HEK293 (cell line): ENCODE measurements at regions not wholly inside any gene's neighbourhood (a gene's known extent, or its start where the extent isn't known, plus 50 kb on each side); places are given as distances from the start of the nearest gene placed in this dataset.
"Not testable (repeated sequence)": the region's sequence is repeated elsewhere in the genome, so short reads cannot be mapped to it uniquely, and the experiment has no call there.

Experiments used
- CTCF ChIA-PET: fragments of 350-600 bp; formaldehyde crosslinking; extraction: SDS; loops from one replicate; lab custom pipeline; 2021; ENCODE audit warnings: antibody characterized with exemption; lab: Yijun Ruan, JAX
- POLR2A ChIA-PET: fragments of 300-600 bp; formaldehyde crosslinking; extraction: SDS; loops from one replicate; lab custom pipeline; 2020; ENCODE audit warnings: antibody characterized with exemption, inconsistent platforms; lab: Yijun Ruan, JAX
- H3K27ac ChIP-seq: fragments of 200-500 bp; sonication (Bioruptor generic); 2 replicates; pipeline ENCODE4 v1.5.1; 2014; ENCODE audit warnings: low read depth, low read length, control low read depth, inconsistent platforms; ENCODE audit errors: extremely low read depth
- H3K36me3 ChIP-seq, 2 experiments: fragments of 200-500 bp in 1 of 2; sonication (Bioruptor generic) in 1 of 2; 1 replicate in 1 of 2; 2 replicates in 1 of 2; pipeline ENCODE4 v1.5.1; 2014 to 2017; ENCODE audit warnings: inconsistent platforms in 2 of 2, low read length in 2 of 2; ENCODE audit not compliant: control insufficient read depth in 2 of 2, insufficient read depth in 1 of 2
- H3K4me1 ChIP-seq: fragments of 200-500 bp; sonication (Bioruptor generic); 2 replicates; pipeline ENCODE4 v1.5.1; 2014; ENCODE audit warnings: mild to moderate bottlenecking, low read length, inconsistent platforms; ENCODE audit not compliant: control insufficient read depth, insufficient read depth
- H3K4me3 ChIP-seq: 2 replicates; pipeline ENCODE4 v1.5.1; 2011; ENCODE audit warnings: low read depth, mild to moderate bottlenecking, control low read depth, low read length, moderate library complexity
- H3K9me3 ChIP-seq: fragments of 200-500 bp; sonication (Bioruptor generic); 2 replicates; pipeline ENCODE4 v1.5.1; 2014; ENCODE audit warnings: low read depth, low read length, inconsistent platforms; ENCODE audit not compliant: control insufficient read depth, insufficient read depth
- GLIS1 ChIP-seq: fragments of 450-650 bp; formaldehyde crosslinking; IDR thresholded peaks from 2 replicates; pipeline ENCODE4 v1.5.1; 2016; ENCODE audit warnings: missing biosample characterization, missing genetic modification characterization
- KLF8 ChIP-seq: fragments of 450-650 bp; formaldehyde crosslinking; IDR thresholded peaks from 2 replicates; pipeline ENCODE4 v1.5.1; 2016; ENCODE audit warnings: missing biosample characterization, missing genetic modification characterization
- RBAK ChIP-seq: fragments of 450-650 bp; formaldehyde crosslinking; IDR thresholded peaks from 2 replicates; pipeline ENCODE4 v1.5.1; 2016; ENCODE audit warnings: missing biosample characterization, missing genetic modification characterization
- YY2 ChIP-seq: fragments of 450-650 bp; formaldehyde crosslinking; IDR thresholded peaks from 2 replicates; pipeline ENCODE4 v1.5.1; 2016; ENCODE audit warnings: missing biosample characterization, missing genetic modification characterization
- ZBTB17 ChIP-seq: fragments of 450-650 bp; formaldehyde crosslinking; IDR thresholded peaks from 2 replicates; pipeline ENCODE4 v1.5.1; 2016; ENCODE audit warnings: missing biosample characterization, missing genetic modification characterization
- ZBTB6 ChIP-seq: fragments of 450-650 bp; formaldehyde crosslinking; IDR thresholded peaks from 2 replicates; pipeline ENCODE4 v1.5.1; 2017; ENCODE audit warnings: missing biosample characterization, missing genetic modification characterization
- ZNF239 ChIP-seq: fragments of 450-650 bp; formaldehyde crosslinking; IDR thresholded peaks from 2 replicates; pipeline ENCODE4 v1.5.1; 2016; ENCODE audit warnings: missing biosample characterization, missing genetic modification characterization
- ZNF274 ChIP-seq, 2 experiments: fragments of 200-500 bp in 1 of 2; fragments of 450-650 bp in 1 of 2; sonication (Bioruptor generic) in 1 of 2; formaldehyde crosslinking in 1 of 2; IDR thresholded peaks; 2 replicates each; pipeline versions ENCODE4 v1.5.1 to v1.6.1; 2014 to 2016; ENCODE audit warnings: borderline replicate concordance in 1 of 2, inconsistent platforms in 1 of 2, low read length in 1 of 2, missing biosample characterization in 1 of 2, missing genetic modification characterization in 1 of 2
- ZNF311 ChIP-seq: fragments of 450-650 bp; formaldehyde crosslinking; IDR thresholded peaks from 2 replicates; pipeline ENCODE4 v1.5.1; 2017; ENCODE audit warnings: missing biosample characterization, missing genetic modification characterization, borderline replicate concordance
- ZNF366 ChIP-seq: fragments of 450-650 bp; formaldehyde crosslinking; conservative IDR thresholded peaks from 2 replicates; pipeline ENCODE4 v1.5.1; 2016; ENCODE audit warnings: missing biosample characterization, missing genetic modification characterization
- ZNF501 ChIP-seq: fragments of 450-650 bp; formaldehyde crosslinking; IDR thresholded peaks from 2 replicates; pipeline ENCODE4 v1.5.1; 2016; ENCODE audit warnings: missing biosample characterization, missing genetic modification characterization
- ZNF510 ChIP-seq: fragments of 450-650 bp; formaldehyde crosslinking; IDR thresholded peaks from 2 replicates; pipeline ENCODE4 v1.5.1; 2018; ENCODE audit warnings: mild to moderate bottlenecking, missing genetic modification characterization, missing biosample characterization; ENCODE audit not compliant: insufficient replicate concordance
- ZNF571 ChIP-seq: fragments of 450-650 bp; formaldehyde crosslinking; IDR thresholded peaks from 2 replicates; pipeline ENCODE4 v1.5.0; 2017; ENCODE audit warnings: missing biosample characterization, missing genetic modification characterization
- ZNF768 ChIP-seq: fragments of 450-650 bp; formaldehyde crosslinking; IDR thresholded peaks from 2 replicates; pipeline ENCODE4 v1.5.1; 2018; ENCODE audit warnings: missing biosample characterization, mild to moderate bottlenecking, missing genetic modification characterization
- ZNF837 ChIP-seq: fragments of 450-650 bp; formaldehyde crosslinking; IDR thresholded peaks from 2 replicates; pipeline ENCODE4 v1.5.1; 2016; ENCODE audit warnings: missing biosample characterization, missing genetic modification characterization
- ZXDB ChIP-seq: fragments of 450-650 bp; formaldehyde crosslinking; IDR thresholded peaks from 2 replicates; pipeline ENCODE4 v1.5.1; 2016; ENCODE audit warnings: missing biosample characterization, missing genetic modification characterization
- TF ChIP-seq, protein P1 (sequence below): fragments of 450-650 bp; formaldehyde crosslinking; IDR thresholded peaks from 2 replicates; pipeline ENCODE4 v1.5.1; 2016; ENCODE audit warnings: missing biosample characterization, missing genetic modification characterization
- TF ChIP-seq, protein P2 (sequence below): sonication (generic); formaldehyde crosslinking; IDR thresholded peaks from 2 replicates; pipeline ENCODE4 v1.8.1; 2022; ENCODE audit warnings: mild to moderate bottlenecking, moderate library complexity, missing genetic modification reagents
- TF ChIP-seq, protein P3 (sequence below): fragments of 450-650 bp; formaldehyde crosslinking; IDR thresholded peaks from 2 replicates; pipeline ENCODE4 v1.5.1; 2016; ENCODE audit warnings: missing biosample characterization, missing genetic modification characterization, low read depth
- TF ChIP-seq, protein P4 (sequence below): fragments of 450-650 bp; formaldehyde crosslinking; IDR thresholded peaks from 2 replicates; pipeline ENCODE4 v1.5.1; 2016; ENCODE audit warnings: missing biosample characterization, missing genetic modification characterization

DNA sequence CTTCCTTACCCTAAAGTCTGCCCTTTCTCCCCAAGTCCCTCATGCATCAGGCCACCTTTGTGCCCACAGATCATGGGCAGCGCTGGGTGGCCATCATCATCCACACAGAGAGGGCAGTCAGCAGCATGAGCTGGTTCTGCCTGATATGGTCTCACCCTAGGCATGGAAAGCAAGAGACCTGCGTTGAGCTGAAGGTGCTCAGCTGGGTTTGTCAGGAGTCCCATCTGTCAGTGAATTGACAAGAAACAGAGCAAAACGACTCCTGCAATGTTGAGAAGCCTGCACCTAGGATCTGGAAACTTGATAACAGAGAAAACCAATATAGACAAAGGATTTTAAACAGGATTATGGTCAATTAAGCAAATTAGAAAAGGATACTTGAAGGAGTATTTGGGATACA is 242.7 kb upstream of the PRSS1 start:
- Histone ChIP-seq H3K4me3 (no peak overlapping the region), H3K27ac (no peak overlapping the region), H3K9me3 (no peaks in the 10 kb centered on the region), H3K36me3 (no peaks in the 10 kb centered on the region), H3K4me1 (no peaks in the 10 kb centered on the region)
- CTCF ChIA-PET: interaction anchor here (0.6 to 3.5 kb wide), 8 partner anchors 9 to 809 kb away, joined by 3 to 32 read pairs (median 4); no protein-coding TSS in a partner anchor
- TF ChIP-seq, protein P1, sequence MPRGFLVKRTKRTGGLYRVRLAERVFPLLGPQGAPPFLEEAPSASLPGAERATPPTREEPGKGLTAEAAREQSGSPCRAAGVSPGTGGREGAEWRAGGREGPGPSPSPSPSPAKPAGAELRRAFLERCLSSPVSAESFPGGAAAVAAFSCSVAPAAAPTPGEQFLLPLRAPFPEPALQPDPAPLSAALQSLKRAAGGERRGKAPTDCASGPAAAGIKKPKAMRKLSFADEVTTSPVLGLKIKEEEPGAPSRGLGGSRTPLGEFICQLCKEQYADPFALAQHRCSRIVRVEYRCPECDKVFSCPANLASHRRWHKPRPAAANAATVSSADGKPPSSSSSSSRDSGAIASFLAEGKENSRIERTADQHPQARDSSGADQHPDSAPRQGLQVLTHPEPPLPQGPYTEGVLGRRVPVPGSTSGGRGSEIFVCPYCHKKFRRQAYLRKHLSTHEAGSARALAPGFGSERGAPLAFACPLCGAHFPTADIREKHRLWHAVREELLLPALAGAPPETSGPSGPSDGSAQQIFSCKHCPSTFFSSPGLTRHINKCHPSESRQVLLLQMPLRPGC (tag by site-specific recombination): no peak
- TF ChIP-seq ZNF366 (tag by site-specific recombination) (no peak), YY2 (tag by site-specific recombination) (no peak), ZXDB (tag by site-specific recombination) (no peak), KLF8 (tag by site-specific recombination) (no peak), ZNF510 (tag by site-specific recombination) (no peak), ZNF311 (tag by site-specific recombination) (no peak), ZNF768 (tag by site-specific recombination) (no peak), ZNF501 (tag by site-specific recombination) (no peak)
- TF ChIP-seq, protein P2, sequence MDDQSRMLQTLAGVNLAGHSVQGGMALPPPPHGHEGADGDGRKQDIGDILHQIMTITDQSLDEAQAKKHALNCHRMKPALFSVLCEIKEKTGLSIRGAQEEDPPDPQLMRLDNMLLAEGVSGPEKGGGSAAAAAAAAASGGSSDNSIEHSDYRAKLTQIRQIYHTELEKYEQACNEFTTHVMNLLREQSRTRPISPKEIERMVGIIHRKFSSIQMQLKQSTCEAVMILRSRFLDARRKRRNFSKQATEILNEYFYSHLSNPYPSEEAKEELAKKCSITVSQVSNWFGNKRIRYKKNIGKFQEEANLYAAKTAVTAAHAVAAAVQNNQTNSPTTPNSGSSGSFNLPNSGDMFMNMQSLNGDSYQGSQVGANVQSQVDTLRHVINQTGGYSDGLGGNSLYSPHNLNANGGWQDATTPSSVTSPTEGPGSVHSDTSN (CRISPR knock-in tag): no peak
- POLR2A ChIA-PET: no interaction called here

GRCh38 chr7:142503949-142504348 is 245.3 kb upstream of the PRSS1 start:
- H3K36me3 ChIP-seq, H3K4me1 ChIP-seq, H3K9me3 ChIP-seq, H3K27ac ChIP-seq, POLR2A ChIA-PET, H3K4me3 ChIP-seq: not testable (repeated sequence)
- CTCF ChIA-PET: interaction anchor here (1.2 to 3.5 kb wide), 5 partner anchors 8 to 145 kb away, joined by 3 to 32 read pairs (median 3); no protein-coding TSS in a partner anchor

DNA sequence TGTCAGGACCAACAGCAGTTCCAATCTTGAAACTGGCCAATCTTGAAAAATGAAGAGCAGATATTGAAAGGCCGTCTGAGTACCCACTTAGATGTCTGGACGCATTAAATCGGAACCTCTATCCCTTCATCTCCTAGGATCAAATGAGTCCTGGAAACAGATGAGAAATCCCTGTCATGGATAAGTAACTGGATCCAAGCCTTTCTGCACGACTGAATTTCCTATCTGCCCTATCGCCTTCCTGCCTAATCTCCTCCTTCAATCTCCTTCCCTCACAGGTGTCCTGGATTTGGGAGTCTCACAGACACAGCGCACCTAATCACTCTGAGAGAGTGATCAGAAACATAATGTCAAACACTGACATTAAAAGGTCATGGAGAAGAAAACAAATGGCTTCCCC is 245.2 kb upstream of the PRSS58 start:
- Histone ChIP-seq H3K9me3 (no peaks in the 10 kb centered on the region), H3K4me3 (no peak overlapping the region), H3K36me3 (no peaks in the 10 kb centered on the region), H3K27ac (no peak overlapping the region), H3K4me1 (no peaks in the 10 kb centered on the region)
- TF ChIP-seq ZBTB17 (tag by site-specific recombination): no peak
- POLR2A ChIA-PET: no interaction called here
- CTCF ChIA-PET: interaction anchor here (1.1 kb wide), 1 partner anchor 17 kb away, joined by 4 read pairs; no protein-coding TSS in a partner anchor

DNA sequence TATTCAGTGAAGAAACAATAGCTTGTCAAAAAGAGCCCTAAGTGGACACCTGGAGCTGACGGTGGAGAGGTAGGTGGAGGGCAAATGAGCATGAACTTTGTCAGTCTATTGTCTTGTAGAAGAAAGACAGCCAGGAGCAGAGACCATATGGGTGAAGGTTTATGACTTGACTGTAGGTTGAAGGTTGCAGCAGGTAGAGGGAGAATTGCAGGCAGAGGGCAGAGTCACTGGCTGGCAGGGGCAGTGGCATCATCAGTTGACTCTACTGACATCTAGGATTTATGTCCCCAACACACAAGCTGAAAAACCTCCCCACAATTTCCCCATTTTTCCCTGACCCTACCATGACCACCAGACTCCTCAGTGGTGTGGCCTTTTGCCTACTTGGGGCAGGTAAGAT is 243.6 kb upstream of the PRSS58 start:
- Histone ChIP-seq H3K27ac (no peak overlapping the region), H3K9me3 (no peaks in the 10 kb centered on the region), H3K4me1 (no peaks in the 10 kb centered on the region), H3K4me3 (no peak overlapping the region), H3K36me3 (no peaks in the 10 kb centered on the region)
- TF ChIP-seq ZNF239 (tag by site-specific recombination): no peak
- TF ChIP-seq ZNF837 (tag by site-specific recombination): no peak
- no peak for TF ChIP-seq ZNF274 (IDR thresholded peaks at IDR 0.05; ENCODE audit: low read length)
- TF ChIP-seq ZNF274 (tag by site-specific recombination; IDR thresholded peaks at IDR 0.05; ENCODE audit: borderline replicate concordance): no peak
- TF ChIP-seq, protein P3, sequence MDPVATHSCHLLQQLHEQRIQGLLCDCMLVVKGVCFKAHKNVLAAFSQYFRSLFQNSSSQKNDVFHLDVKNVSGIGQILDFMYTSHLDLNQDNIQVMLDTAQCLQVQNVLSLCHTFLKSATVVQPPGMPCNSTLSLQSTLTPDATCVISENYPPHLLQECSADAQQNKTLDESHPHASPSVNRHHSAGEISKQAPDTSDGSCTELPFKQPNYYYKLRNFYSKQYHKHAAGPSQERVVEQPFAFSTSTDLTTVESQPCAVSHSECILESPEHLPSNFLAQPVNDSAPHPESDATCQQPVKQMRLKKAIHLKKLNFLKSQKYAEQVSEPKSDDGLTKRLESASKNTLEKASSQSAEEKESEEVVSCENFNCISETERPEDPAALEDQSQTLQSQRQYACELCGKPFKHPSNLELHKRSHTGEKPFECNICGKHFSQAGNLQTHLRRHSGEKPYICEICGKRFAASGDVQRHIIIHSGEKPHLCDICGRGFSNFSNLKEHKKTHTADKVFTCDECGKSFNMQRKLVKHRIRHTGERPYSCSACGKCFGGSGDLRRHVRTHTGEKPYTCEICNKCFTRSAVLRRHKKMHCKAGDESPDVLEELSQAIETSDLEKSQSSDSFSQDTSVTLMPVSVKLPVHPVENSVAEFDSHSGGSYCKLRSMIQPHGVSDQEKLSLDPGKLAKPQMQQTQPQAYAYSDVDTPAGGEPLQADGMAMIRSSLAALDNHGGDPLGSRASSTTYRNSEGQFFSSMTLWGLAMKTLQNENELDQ (tag by site-specific recombination): no peak
- TF ChIP-seq RBAK (tag by site-specific recombination): no peak
- TF ChIP-seq, protein P4, sequence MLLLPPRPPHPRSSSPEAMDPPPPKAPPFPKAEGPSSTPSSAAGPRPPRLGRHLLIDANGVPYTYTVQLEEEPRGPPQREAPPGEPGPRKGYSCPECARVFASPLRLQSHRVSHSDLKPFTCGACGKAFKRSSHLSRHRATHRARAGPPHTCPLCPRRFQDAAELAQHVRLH: no peak
- no peak for TF ChIP-seq ZNF571 (tag by site-specific recombination)
- no peak for TF ChIP-seq ZBTB6 (tag by site-specific recombination)
- no peak for TF ChIP-seq GLIS1
- ChIA-PET POLR2A (no interaction called here), CTCF (interaction anchor here (0.6 to 3.4 kb wide), 6 partner anchors 14 to 431 kb away, joined by 3 to 31 read pairs (median 4); no protein-coding TSS in a partner anchor)
